DMS79 (cell line): ENCODE measurements at regions not wholly inside any gene's neighbourhood (a gene's known extent, or its start where the extent isn't known, plus 50 kb on each side); places are given as distances from the start of the nearest gene placed in this dataset.

ENCODE experiments used
- DNase-seq: peaks from one replicate; lab custom pipeline; 2025; lab: John Stamatoyannopoulos, UW

DNA sequence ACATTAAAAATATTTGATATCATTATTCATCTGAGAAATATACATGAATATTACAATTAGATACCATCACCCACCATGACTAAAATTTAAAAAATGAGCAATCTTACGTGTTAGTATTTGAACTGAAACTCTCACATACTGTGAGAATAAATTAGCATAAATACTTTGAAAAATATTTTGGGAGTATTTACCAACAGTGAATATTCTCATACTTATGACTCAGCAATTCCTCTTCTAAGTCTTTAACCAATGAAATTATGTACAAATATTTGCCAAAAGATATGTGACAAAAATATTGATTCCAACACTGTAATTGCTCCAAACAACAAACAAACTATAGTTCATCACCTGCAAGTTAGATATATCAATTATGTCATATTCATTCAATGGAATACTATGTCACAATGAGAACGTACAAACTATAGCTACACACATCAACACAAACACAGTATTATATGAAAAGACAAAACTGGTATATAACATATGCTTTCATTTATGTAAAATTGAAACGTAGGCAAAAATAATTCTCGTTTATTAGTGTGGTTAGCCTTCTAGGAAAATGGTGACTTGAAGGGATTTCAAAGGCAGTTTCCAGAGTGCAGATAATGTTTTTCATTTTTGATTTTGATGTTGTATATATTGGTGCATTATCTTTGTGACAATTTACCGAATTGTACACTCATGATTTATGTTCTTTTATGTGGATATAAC is 742.2 kb downstream of the SLC16A7 start:
- DNase-seq: no peak

DNA sequence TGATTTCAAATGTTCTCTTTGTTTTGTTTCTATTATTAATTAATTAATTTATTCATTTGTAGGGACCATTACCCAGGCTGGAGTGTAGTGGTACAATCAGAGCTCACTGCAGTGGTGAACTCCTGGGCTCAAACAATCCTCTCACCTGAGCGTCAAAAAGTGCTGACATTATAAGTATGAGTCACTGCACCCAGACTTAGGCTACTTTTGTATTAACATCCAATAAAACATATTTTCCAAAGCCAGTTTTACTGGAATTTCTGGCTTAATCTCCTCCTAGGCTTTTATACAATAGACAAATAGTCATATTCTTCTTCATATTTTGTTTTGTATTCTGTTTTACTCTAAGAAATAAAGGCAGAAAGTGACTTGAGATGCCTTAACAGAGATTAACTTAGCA is 749.6 kb downstream of the SLC16A7 start:
- no peak for DNase-seq

DNA sequence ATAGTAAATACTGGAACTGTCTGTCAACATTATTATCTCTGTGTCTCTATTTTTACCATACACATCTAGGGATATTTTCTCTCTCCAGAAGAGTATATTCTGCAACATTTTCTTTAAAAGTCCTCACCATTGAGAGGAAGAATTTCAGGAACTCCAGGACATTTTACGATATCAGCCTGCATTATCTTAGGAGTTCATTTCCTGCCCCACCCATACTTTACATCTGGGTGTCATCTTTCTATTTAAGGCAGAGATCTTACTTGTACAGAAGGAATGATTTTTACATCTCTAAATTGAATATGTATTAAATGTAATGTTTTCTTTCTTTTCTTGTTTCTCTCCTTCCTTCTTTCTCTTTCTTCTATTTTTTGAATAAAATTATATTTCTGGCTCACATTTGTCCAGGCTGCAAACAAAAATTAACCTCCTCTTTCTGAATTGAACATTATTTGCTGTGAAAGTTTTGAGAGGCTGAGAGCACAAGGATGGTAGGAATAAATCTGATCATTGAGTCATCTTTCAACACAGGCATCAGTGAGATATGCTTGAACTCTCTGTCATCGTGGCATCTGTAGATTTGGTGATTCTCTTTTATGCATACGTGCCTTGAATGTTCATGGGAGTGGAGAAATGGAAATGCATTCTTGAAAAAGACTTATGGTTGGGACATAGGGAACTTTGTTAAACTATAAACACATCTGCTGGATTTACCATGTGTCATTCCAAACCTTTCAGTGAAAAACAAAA is 753.6 kb downstream of the SLC16A7 start:
- DNase-seq: no peak

DNA sequence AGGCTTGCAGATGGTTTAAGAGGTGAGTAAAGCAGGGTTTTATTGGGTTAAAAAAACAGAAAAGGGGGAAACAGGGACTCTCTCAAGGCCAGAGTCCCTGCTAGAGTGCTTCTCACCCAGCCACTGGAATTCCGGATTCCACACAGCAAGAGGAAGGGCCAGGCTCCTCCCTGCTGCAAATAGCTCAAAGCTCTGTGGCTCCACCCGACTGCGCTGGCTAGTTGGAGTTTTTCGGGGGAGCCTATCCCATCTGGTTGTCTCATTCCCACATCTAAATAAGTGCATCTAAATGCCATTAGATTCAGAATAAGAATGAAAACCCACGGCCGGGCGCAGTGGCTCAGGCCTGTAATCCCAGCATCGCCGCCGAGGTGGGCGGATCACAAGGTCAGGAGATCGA is 791.5 kb downstream of the SLC16A7 start:
- DNase-seq: no peak

DNA sequence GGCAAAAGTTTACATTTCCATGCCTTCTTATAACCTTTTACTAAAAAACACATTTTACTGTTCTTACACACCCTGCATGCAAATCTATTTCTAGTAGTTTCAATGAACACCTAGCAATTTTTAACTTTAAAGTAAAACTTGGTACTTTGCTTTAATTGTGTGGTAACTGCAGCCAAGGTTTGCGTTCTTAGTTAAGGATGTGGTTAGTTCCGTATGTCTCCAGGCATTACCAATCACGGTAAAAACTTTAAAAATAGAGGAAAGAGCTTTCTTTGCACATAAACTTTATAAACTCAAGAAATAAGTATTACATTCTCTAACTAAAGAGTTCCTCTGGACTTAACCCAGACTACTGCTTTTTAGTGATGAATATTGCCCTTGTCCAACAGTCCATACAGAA is 795.2 kb downstream of the SLC16A7 start:
- DNase-seq: no peak

DNA sequence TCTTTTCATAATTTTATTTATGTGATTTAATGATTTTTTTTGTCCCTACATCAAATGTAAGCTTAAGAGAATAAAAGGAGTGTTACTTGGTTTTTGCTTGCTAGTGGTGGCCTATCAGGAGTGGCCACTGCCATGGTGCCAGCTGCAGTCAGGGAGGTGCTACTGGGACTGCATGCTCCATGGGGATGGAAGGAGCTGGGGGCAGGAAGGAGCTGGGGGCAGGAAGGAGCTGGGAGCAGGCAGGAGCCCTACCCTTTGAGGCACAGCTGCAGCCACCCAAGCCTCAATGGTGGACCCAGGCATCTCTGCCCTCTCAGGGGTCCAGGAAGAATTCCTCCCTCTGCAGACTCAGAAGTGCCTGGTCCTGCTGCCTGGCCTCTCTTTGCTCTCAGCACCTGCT is 796.0 kb downstream of the SLC16A7 start:
- DNase-seq: no peak

DNA sequence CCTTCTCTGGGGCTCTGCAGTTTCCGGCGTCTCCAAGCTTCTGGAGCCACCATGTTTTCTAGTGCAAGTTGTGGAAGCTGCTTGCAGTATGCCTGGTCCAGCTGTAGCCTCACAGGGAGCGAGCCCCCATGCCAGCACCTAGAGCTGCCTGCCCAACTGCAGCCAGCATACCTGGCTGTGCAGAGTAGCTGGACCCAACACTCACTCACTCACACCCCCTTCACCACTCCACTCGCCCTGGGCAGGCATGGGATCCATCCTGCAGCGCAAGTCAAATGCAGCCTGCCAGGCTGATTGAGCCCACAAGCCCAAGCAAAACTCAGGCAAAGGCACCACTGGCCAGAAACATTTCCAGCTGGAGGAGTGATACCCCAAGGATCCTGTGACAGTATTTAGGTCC is 797.3 kb downstream of the SLC16A7 start:
- DNase-seq: no peak

DNA sequence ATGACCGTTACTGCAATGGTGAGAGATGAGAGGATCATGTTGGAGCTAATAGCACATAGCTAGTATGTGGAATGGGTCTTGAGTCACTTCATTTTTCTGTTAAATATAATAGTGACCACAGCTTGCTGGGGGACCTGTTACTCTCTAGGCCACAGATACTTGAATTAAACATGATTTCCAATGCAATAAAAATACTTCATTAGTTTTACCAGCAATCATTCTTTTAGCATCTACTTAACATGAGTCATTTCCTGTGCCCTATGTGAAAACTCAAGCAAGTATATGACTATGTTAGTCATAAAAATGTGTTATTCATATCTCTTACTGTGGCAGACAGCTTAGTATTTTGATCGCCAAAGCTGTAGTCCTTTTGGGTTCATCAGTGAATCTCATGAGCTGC is 798.8 kb downstream of the SLC16A7 start:
- no peak for DNase-seq

DNA sequence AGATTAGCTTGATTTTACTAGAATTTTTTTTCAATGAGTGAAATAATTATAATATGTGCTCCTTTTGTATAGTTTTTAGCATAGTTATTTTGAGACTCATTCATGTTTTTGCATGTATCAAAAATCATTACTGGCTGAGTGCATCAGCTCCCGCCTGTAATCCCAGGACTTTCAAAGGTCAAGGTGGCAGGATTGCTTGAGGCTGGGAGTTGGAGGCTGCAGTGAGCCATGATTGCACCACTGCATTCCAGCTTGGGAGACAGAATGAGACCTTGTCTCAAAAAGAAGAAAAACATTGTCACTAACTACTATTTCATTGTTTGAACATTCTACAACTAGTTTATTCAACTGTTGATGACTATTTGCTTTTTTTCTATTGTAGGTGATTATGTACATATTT is 802.7 kb downstream of the SLC16A7 start:
- DNase-seq: no peak

DNA sequence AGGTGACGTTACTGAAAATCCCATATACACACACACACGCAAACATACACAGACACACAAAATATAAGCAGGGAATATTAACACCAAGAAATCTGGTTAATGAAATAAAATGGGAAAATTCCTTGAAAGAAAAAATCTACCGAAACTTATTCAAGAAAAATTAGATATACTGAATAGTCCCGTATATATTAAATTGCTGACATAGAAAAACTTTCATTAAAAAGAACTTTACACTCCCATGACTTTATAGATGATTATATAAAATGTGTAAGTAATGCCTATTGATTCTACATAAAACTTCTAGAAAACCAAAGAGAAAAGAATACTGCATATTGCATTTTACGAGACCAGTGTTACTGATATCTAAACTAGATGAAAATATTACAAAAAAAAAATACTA is 803.2 kb downstream of the SLC16A7 start:
- DNase-seq: no peak

DNA sequence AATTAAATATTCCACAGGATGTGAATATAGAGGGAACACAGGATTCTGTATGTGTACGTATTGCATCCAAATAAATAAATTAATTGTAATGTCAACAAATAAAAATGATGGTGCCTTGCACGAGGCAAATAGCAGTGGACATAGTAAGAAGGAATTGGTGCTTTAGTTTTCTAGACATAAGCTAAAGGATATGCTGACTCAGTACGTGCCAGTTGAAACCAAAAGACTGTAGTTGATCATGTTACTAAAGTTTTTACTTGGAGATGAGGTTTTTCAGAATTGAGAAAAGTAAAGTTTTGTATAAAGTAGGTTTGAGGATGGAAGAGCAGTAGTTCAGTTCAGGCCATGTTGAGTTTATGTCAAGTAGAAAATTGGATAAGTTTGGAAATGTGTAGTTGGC is 807.2 kb downstream of the SLC16A7 start:
- no peak for DNase-seq

DNA sequence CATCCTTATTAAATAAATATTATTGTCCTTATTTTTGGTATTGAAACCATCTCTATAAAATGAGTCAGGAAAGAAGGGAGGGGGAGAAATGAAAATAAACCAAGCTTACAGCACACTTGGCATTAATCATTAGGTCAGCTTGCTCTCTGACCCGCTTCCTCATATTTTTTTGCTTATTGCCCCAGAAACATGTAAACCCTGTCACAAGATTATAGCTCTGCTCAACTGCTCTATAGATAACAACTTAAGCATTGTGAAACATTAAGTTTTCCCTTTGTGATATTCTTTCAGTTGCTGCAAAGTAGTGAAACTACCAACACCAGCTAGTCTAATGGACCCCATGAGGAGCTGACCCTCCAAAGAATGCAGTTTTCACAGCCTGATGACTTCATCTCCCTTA is 819.5 kb downstream of the SLC16A7 start:
- no peak for DNase-seq

DNA sequence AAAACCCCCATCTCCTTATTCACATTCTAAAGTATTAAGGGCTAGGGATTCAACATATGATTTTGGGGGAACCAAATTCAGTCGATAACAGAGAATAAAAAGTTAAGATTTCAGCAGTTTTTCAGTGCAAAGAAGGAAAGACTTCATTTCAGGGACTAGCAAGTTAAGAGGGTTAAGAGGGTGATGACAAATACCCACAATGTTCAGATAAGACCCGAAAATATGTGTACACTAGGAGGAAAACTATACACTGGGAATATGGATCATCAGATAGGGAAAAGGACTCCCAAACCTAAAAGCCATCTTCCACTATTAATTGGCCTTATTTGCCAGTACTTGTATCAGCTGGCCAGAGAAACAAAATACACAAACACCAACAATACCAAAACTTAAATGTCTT is 824.2 kb downstream of the SLC16A7 start:
- DNase-seq: no peak

DNA sequence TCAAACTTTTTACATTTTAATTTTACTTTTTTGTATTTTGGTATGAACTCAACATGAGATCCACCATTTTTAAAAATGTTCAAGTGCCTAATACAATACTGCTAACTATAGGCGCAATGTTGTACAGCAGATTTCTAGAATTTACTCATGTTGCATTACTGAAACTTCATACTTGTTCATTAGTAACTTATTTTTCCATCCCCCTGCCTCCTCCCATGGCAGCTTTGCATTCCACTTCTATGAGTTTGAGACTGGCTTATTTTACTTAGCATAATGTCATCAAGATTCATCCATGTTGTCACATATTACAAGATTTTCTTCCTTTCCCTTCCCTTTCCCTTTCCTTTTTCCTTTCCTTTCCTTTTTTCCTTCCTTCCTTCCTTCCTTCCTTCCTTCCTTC is 825.9 kb downstream of the SLC16A7 start:
- no peak for DNase-seq

DNA sequence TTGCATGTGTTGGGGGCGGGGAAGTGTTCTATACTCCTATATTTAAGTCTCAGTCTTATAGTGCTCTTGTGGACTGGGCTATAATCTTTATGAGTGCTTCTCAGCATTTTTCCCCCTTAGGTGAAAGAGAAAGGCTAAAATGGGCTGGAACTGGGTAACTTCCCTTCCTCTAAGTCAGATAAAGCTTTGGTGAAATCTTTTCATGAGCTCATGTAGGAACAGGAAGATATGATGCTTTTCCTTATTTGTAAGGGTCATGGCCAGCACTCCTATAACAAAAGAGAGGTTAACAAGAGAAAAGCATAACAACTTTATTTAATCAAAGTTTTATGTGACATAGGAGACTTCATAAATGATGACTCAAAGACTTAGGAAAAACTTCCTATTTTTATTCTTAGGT is 841.5 kb downstream of the SLC16A7 start:
- no peak for DNase-seq

DNA sequence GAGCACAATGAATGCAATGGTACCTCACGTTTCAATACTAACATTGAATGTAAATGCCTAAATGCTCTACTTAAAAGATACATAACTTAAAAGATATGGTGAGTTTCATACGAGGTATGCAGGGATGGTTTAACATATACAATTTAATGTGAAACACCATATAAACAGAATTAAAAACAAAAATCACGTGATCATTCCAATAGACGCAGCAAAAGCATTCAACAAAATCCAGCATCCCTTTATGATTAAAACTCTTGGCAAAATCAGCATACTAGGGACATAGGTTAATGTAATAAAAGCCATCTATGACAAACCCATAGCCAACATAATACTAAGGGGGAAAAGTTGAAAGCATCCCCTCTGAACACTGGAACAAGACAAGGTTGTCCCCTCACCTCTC is 845.7 kb downstream of the SLC16A7 start:
- no peak for DNase-seq

DNA sequence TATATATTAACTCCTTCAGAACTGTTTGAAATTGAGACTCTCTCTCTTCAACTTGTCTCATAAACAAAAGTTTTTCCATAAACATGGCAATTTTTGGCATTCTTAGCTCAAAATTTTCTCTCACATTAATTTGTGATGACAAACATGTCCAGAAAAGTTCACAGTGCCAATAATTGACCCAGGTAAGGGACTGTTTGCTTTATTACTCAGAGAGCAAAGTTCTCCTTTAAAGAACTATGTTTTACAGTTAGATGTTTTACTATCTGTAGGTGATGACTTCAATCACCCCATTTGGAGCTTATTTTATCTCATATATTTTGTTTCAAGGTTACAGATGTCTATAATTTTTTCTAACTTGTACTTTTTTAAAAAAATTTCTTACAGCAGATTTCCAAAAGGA is 855.6 kb downstream of the SLC16A7 start:
- no peak for DNase-seq

DNA sequence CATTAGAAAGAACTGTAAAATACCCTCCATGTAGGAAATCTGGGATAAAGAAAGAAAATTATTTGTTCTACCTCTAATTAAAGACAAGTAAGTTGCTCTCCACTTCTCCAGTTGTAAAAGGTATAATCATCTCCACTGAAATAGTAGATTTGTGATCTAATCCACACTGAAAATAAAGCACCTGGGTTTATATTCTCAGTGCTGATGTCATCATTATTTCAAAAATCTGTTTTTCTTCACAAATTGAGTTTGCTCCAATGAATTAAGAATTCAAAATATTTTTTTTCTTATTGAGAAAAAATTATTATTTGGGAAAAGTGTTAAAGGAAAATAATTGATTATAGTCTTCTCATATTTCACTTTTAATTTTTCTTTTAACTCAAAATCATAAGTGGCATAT is 869.2 kb downstream of the SLC16A7 start:
- no peak for DNase-seq

DNA sequence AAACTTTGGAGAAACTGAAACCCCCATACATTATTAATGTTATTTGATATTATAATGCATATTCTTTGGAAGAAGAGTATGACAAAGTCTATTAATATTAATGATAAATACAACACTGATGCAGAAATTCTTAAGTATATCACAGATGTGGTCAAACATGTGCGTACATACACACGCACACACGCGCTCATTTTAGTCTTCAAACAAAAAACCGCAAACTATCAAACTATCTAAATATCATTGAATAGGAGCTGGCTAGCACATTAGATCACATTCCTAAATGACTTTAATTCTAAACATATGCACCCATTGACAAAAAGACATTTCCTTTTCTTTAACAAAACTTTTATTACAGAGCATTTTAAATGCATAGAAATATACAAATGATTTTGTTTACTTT is 872.7 kb downstream of the SLC16A7 start:
- no peak for DNase-seq

DNA sequence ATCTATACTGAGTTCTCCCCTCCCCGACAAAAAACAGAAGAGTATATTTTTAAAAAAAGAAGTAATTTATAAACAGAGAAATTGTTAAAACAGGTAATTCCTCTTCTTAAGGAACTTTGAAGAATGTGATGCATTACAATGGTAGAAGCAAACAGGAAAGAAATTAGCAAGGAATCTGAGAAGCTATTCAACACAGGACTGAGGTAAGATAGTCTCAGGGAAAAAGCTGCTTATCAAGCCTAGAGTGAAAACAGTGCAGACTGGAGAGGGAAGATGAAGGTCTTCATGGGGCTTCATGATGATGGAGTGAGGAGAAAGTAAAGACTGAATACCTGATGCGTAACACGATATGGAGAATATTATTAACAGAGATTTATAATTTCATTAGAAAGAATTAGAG is 880.0 kb downstream of the SLC16A7 start:
- no peak for DNase-seq

DNA sequence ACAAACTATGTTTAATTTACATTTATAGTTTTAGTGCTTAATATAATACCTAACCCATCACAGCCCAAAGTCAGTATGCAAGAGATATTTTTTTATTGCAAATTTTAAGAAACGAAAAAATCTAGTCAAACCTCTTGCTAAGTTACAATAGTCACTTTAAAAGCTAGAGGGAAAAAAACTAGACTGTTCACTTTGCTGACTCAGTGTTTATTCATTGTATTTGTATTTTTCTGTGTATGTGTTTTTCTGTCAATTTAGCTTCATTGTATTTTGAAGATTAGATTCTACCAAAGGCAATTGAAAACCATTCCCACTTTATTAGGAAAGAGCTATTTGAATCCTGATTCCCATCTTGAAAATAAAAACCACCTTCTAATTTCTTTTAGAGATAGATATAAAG is 891.5 kb downstream of the SLC16A7 start:
- DNase-seq: no peak

DNA sequence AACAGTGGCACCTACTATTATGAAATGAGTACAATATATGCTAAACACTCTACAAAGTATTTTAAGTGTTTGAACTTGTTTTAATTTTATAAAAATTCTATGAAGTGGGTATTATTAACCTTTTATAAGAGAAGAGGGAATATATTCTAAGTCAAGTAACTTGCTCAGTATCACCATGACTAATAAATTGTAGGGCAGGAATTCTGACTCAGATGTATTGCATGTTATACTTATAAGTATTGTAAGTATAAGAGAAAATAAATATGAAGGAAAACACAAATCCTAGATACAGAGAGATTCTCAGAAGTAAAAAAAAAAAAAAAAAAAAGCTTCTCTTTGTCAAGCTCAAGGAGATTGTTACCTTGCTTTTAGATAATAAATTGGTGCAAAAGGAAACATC is 893.2 kb downstream of the SLC16A7 start:
- DNase-seq: no peak

DNA sequence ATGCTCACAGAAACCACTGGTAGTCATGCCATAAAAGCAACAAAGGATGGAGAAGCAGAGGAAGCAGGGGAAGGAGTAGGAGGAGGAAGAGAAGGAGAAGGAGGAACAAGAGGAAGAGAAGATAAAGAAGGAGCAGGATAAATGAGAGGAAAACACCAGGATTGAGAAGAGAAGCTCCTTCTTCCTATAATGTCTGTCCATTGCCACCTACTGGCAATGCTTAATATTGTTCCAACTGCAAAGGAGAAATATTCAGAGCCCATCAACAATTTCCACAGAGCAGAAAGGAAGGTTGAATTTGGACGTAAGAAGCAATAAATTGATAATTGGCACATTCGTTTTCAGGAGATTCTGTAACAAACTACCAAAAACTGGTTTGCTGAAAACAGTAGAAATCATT is 898.4 kb downstream of the SLC16A7 start:
- DNase-seq: no peak

DNA sequence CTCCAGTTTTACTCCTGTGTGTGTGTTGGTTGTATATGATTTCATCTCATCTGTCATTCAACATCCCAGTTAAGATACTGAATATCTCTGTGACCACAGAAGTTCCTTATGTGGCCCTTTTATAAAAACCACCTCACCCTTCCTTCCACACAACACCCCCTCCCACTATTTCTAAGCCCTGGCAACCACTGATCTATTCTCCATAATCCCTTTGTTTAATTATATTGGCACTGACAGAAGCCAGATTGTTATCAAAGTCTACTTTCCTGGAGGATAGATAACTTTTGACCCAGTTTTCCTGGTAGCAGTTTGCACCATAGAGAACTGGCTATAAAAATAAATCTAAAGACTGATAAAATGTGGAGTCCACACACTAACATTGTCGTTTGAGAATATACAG is 902.8 kb downstream of the SLC16A7 start:
- no peak for DNase-seq
